Activated naive CD4-positive, alpha-beta T cell treated with anti-CD3 and anti-CD28 coated beads, Interleukin-2, amount 50 U/mL, for 72 hours (primary cell): ENCODE measurements at regions not wholly inside any gene's neighbourhood (a gene's known extent, or its start where the extent isn't known, plus 50 kb on each side); places are given as distances from the start of the nearest gene placed in this dataset.
"Not testable (repeated sequence)": the region's sequence is repeated elsewhere in the genome, so short reads cannot be mapped to it uniquely, and the experiment has no call there.

Experiments used
- ATAC-seq, 2 donors: fragments of 150-1000 bp; cut with Tn5 transposase; 2 replicates each; pipeline ENCODE4 v1.10.0; 2021; ENCODE audit warnings: mild to moderate bottlenecking in 2 of 2, moderate library complexity in 2 of 2
- DNase-seq, 2 donors: peaks; one replicate each; pipeline ENCODE4 v3.0.0; 2021 to 2022; ENCODE audit warnings: low spot score in 2 of 2
- H3K27ac Mint-ChIP-seq, 2 donors: one replicate each; pipeline ENCODE4 v1.8.0; 2022; ENCODE audit warnings: mild to moderate bottlenecking in 2 of 2, mixed read lengths in 2 of 2
- H3K36me3 Mint-ChIP-seq, 2 donors: one replicate each; pipeline ENCODE4 v1.8.0; 2022; ENCODE audit warnings: mixed read lengths in 2 of 2
- H3K9me3 Mint-ChIP-seq, 2 donors: one replicate each; pipeline ENCODE4 v1.8.0; 2022; ENCODE audit warnings: mixed read lengths in 2 of 2

GRCh38 chr20:11173916-11174315 is 500.1 kb upstream of the JAG1 start:
- ATAC-seq: no peak
- Mint-ChIP-seq H3K36me3 (no peaks in the 10 kb centered on the region), H3K27ac (no peak overlapping the region), H3K9me3 (peaks cover 2 to 3% of the 10 kb centered on the region in 2 donors)
- no peak for DNase-seq

GRCh38 chr20:11174861-11175260 is 501.1 kb upstream of the JAG1 start:
- no peak overlapping the region for H3K27ac Mint-ChIP-seq
- ATAC-seq (no peak), DNase-seq (no peak)
- H3K36me3 Mint-ChIP-seq: no peaks in the 10 kb centered on the region
- H3K9me3 Mint-ChIP-seq: peaks cover 2 to 3% of the 10 kb centered on the region in 2 donors

GRCh38 chr20:11176431-11176830 is 502.6 kb upstream of the JAG1 start:
- Mint-ChIP-seq H3K27ac (no peak overlapping the region), H3K36me3 (no peaks in the 10 kb centered on the region), H3K9me3 (peaks cover 3 to 9% of the 10 kb centered on the region in 2 donors)
- DNase-seq (no peak), ATAC-seq (no peak)

GRCh38 chr20:11178946-11179654 is 505.3 kb upstream of the JAG1 start:
- no peak overlapping the region for H3K27ac Mint-ChIP-seq
- H3K9me3 Mint-ChIP-seq: peaks cover 8 to 9% of the 10 kb centered on the region in 2 donors
- DNase-seq (no peak), ATAC-seq (no peak)
- no peaks in the 10 kb centered on the region for H3K36me3 Mint-ChIP-seq

- Mint-ChIP-seq H3K36me3 (no peaks in the 10 kb centered on the region), H3K9me3 (peaks cover 14 to 20% of the 10 kb centered on the region in 2 donors), H3K27ac (no peak overlapping the region)
- DNase-seq (no peak), ATAC-seq (no peak)
Measured at GRCh38 chr20:11180186-11180585, 506.4 kb upstream of the JAG1 start.

- H3K36me3 Mint-ChIP-seq, H3K27ac Mint-ChIP-seq, DNase-seq, ATAC-seq: not testable (repeated sequence)
- H3K9me3 Mint-ChIP-seq: peaks cover 11 to 19% of the 10 kb centered on the region in 2 donors
Measured at GRCh38 chr20:11181129-11181528, 507.3 kb upstream of the JAG1 start.

GRCh38 chr20:11181966-11182365 is 508.2 kb upstream of the JAG1 start:
- DNase-seq: no peak
- Mint-ChIP-seq H3K9me3 (peaks cover 11 to 19% of the 10 kb centered on the region in 2 donors), H3K27ac (no peak overlapping the region), H3K36me3 (no peaks in the 10 kb centered on the region)
- ATAC-seq: no peak

- ATAC-seq (no peak), DNase-seq (no peak)
- H3K36me3 Mint-ChIP-seq: no peaks in the 10 kb centered on the region
- H3K27ac Mint-ChIP-seq: no peak overlapping the region
- H3K9me3 Mint-ChIP-seq: peaks cover 11 to 19% of the 10 kb centered on the region in 2 donors
Measured at GRCh38 chr20:11182720-11183119, 508.9 kb upstream of the JAG1 start.

GRCh38 chr20:11186301-11187008 is 512.7 kb upstream of the JAG1 start:
- ATAC-seq: no peak
- H3K36me3 Mint-ChIP-seq: no peaks in the 10 kb centered on the region
- no peak for DNase-seq
- peaks cover 17 to 18% of the 10 kb centered on the region in 2 donors for H3K9me3 Mint-ChIP-seq
- no peak overlapping the region for H3K27ac Mint-ChIP-seq

- Mint-ChIP-seq H3K36me3 (no peaks in the 10 kb centered on the region), H3K9me3 (peaks cover 17% of the 10 kb centered on the region in 2 donors), H3K27ac (no peak overlapping the region)
- ATAC-seq (no peak), DNase-seq (no peak)
Measured at GRCh38 chr20:11188843-11189603, 515.2 kb upstream of the JAG1 start.

- ATAC-seq (no peak), DNase-seq (no peak)
- Mint-ChIP-seq H3K27ac (no peak overlapping the region), H3K36me3 (no peaks in the 10 kb centered on the region), H3K9me3 (peaks cover 8 to 11% of the 10 kb centered on the region in 2 donors)
Measured at GRCh38 chr20:11190741-11191140, 516.9 kb upstream of the JAG1 start.

GRCh38 chr20:11192106-11192505 is 518.3 kb upstream of the JAG1 start:
- ATAC-seq: no peak

GRCh38 chr20:11193241-11193640 is 519.4 kb upstream of the JAG1 start:
- DNase-seq: no peak
- H3K36me3 Mint-ChIP-seq: no peaks in the 10 kb centered on the region
- no peak overlapping the region for H3K27ac Mint-ChIP-seq
- peaks cover 9 to 11% of the 10 kb centered on the region in 2 donors for H3K9me3 Mint-ChIP-seq
- ATAC-seq: peak in 1 of 2 donors; percentile 50

More at GRCh38 chr20:11192106-11192505, 518.3 kb upstream of the JAG1 start:
- DNase-seq: no peak
- peaks cover 9 to 11% of the 10 kb centered on the region in 2 donors for H3K9me3 Mint-ChIP-seq
- no peak overlapping the region for H3K27ac Mint-ChIP-seq
- H3K36me3 Mint-ChIP-seq: no peaks in the 10 kb centered on the region

- DNase-seq (no peak), ATAC-seq (no peak)
- H3K9me3 Mint-ChIP-seq: peaks cover 9 to 11% of the 10 kb centered on the region in 2 donors
- H3K27ac Mint-ChIP-seq: no peak overlapping the region
- H3K36me3 Mint-ChIP-seq: no peaks in the 10 kb centered on the region
Measured at GRCh38 chr20:11195169-11195568, 521.4 kb upstream of the JAG1 start.

GRCh38 chr20:11195899-11196558 is 522.2 kb upstream of the JAG1 start:
- ATAC-seq (peak in 1 of 2 donors; percentile 28), DNase-seq (no peak)
- Mint-ChIP-seq H3K36me3 (no peaks in the 10 kb centered on the region), H3K27ac (no peak overlapping the region), H3K9me3 (peaks cover 4 to 6% of the 10 kb centered on the region in 2 donors)

- H3K9me3 Mint-ChIP-seq: peaks cover 0 to 4% of the 10 kb centered on the region in 2 donors
- DNase-seq (no peak), ATAC-seq (no peak)
- no peaks in the 10 kb centered on the region for H3K36me3 Mint-ChIP-seq
- H3K27ac Mint-ChIP-seq: no peak overlapping the region
Measured at GRCh38 chr20:11197851-11198250, 524.1 kb upstream of the JAG1 start.

GRCh38 chr20:11200423-11200822 is 526.6 kb upstream of the JAG1 start:
- Mint-ChIP-seq H3K27ac (no peak overlapping the region), H3K9me3 (peaks cover 0 to 4% of the 10 kb centered on the region in 2 donors), H3K36me3 (no peaks in the 10 kb centered on the region)
- ATAC-seq (no peak), DNase-seq (no peak)
